GM19438 (cell line): ENCODE measurements at regions not wholly inside any gene's neighbourhood (a gene's known extent, or its start where the extent isn't known, plus 50 kb on each side); places are given as distances from the start of the nearest gene placed in this dataset.
"Not testable (repeated sequence)": the region's sequence is repeated elsewhere in the genome, so short reads cannot be mapped to it uniquely, and the experiment has no call there.

Source experiments
- ATAC-seq: cut with Tn5 transposase; IDR thresholded peaks from one replicate; pipeline ENCODE4 v1.9.1; 2021; ENCODE audit warnings: low read depth; ENCODE audit not compliant: unreplicated experiment

DNA sequence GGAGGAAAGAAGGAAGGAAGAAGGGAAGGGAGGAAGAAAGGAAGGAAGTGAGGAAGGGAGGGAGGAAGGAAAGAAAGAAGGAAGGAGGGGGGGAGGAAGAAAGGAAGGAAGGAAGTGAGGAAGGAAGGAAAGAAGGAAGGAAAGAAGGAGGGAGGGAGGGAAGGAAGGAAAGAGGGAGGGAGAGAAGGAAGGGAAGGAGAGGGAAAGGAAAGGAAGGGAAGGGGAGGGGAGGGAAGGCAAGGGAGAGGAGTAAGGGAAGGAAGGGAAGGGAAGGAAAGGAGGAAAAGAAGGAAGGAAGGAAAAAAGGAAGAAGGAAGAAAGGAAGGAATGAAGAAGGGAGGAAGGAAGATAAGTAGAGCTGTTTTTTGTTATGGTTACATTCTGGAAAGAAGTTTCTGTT is 141.2 kb downstream of the LRRC3B start:
- ATAC-seq, result no peak

- no peak for ATAC-seq
Observed at GRCh38 chr3:26766031-26766430, 143.5 kb downstream of the LRRC3B start.

- no peak for ATAC-seq
Observed at GRCh38 chr3:26768068-26768651, 145.6 kb downstream of the LRRC3B start.

DNA sequence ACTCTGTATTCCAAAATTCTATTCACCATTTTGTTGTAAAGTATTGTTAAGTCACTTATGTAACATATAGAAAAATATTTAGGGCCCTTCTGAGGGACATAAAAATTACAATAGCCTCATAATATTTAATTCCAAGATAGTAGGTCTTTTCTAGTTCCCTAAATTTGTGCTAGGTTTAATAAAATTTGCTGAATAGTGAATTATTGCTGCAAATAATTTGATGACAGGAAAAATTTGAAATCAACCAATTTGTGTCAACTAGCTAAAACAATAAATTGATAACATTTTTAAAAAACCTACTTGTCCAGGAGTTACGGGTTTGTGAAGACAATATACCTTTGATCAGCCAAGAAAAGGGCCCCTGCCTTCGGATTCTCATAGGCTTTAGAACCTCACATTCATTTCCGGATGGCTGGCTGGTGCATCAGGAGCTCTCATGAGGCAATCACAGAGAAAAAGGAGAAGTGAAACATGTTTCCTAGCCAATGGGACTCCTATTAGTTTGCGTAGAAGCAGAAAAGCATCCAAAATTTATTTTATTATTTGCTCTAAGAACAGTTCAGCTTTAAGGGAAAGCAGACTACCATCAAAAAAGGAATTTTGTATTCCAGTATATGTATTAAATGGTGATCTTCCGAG is 177.2 kb downstream of the LRRC3B start:
- ATAC-seq, result no peak

DNA sequence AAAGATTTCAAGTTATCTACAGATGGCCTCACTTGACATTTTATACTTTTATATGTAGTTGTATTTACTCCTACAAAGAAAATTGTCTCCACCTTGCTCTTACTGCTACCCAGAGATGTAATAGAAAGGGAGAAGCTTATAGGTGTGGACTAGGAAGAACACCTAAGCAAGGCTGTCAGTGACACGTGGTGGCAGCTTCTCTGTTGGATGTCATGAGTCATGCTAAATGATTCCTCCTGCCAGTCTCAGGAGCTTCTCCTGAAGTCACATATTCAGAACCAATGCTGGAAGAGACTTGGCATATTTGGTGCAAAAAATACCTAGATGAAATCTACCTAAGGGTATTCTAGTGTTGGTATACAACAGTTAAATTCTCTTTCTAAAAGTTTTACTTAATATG is 184.7 kb downstream of the LRRC3B start:
- ATAC-seq, result no peak

- ATAC-seq, result no peak
Observed at GRCh38 chr3:26825454-26825853, 202.9 kb downstream of the LRRC3B start.

DNA sequence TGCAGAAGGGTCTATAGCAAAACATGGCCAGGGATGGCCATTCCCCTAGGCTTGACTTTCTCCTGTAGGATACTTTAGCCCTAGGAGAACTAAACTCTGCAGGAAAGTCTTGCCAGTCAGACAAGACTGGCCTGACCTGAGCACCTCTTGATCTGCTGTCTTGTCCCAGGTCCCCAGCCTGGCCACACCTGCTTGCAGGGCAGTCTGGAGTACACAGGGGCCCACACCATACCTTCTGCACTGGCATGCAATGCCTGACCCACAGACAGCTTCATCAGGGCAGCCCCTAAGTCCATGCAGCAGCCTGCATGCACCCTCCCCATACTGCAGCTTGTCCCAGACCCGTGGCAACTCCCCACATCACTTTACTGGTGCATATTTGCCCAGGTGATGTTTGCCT is 204.6 kb downstream of the LRRC3B start:
- ATAC-seq, result no peak

DNA sequence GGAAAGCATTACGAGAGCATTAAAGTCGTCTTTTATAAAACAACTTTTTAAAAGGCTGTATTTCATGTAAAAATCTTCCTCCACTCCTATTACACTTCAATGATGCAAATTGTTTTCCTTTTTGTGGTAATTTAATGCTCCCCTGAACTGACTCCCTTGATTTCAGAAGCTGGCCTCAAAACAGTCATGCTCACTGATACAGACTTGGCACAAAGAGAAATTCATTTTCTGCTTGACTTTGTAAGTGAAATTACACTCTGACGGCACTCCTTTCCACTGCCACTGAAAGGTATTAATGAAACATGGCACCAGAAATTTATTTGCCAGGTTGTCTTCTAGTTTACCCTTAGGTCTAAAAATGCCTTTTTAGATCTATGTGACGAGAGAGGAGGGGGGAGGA is 215.5 kb downstream of the LRRC3B start:
- no peak for ATAC-seq

DNA sequence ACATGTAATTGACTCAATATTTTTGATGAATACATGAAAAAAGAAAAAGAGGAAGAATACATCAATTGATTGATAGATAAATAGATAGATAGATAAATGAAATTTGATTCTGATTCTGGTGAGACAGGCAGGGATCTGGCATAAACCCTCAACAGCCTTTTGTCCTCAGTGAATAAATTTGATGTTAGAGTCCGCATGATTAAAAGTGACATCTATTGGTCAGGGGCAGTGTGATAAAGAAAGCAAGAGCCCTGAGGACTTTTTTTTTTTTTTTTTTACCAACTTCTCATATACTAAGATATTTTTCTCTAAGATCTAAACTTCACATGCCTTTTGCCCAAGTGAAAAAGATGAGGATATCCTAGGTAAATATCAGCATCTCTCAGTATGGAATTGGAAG is 216.4 kb downstream of the LRRC3B start:
- ATAC-seq, result no peak

GRCh38 chr3:26840272-26840870 is 217.8 kb downstream of the LRRC3B start:
- ATAC-seq, result no peak

- no peak for ATAC-seq
Observed at GRCh38 chr3:26845194-26845593, 222.6 kb downstream of the LRRC3B start.

GRCh38 chr3:26847680-26848079 is 225.1 kb downstream of the LRRC3B start:
- no peak for ATAC-seq

DNA sequence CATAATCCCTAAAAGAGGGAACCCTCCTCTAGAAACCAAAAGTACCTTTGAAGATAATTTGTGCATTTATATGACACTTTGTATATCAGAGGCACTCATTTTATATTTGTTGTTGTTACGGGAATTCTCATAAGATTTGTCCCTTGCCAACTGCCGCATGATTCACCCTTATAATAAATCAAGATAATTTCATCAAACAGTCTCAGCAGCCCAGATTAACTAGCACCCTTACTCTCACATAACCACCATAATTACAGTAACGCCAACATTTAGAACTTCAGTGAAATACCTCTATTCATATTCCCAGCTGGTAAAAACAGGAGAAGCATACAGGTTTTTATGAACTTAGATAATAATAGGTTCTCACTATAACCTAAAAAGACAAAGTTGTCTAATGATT is 271.9 kb downstream of the LRRC3B start:
- ATAC-seq, result no peak

DNA sequence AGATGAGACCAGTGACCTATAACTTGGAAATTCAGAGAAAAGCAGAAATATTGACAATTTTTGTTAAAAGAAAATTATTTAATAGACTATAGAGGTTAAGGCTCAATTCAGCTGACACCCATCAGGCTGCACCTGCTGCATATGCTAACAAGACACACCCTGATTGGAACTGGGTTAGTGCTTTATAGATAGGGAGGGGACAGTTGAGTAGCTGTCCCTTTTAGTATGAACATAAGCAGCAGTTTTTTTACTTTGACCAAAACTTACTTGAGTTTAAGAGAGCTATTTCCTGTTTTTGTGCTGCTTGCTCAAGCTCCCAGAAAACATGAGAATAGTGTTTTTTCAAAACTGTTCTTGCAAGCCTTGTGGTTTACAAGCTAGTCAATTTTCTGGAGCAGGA is 292.6 kb downstream of the LRRC3B start:
- ATAC-seq, result no peak

GRCh38 chr3:26920646-26921478 is 298.3 kb downstream of the LRRC3B start:
- ATAC-seq, result no peak

DNA sequence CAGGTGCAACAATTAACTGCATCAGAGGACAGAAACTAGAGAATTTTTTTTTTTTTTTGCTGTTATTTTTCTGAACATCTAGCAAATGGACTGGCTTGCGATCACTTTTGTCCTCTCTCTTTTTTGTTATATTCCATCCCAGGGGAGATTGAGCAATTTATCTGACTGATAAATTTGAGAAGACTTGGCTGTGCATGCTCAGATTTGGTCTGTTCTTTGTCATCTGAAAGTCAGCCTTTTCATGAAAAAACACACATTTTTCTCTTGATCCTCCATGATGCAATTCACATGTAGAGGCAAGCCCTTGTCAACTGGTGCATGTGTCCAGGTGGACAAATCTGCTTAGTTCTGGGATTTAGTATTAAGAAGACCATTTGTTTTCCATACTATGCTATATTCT is 309.3 kb downstream of the LRRC3B start:
- ATAC-seq, result no peak

GRCh38 chr3:26932752-26933151 is 310.2 kb downstream of the LRRC3B start:
- ATAC-seq, result no peak

DNA sequence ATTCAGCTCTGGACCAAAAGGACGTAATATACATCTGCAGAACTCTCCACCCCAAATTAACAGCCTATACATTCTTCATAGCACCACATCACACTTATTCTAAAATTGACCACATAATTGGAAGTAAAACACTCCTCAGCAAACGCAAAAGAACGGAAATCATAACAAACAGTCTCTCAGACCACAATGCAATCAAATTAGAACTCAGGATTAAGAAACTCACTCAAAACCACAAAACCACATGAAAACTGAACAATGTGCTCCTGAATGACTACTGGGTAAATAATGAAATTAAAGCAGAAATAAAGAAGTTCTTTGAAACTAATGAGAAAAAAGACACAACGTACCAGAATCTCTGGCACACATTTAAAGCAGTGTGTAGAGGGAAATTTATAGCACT is 322.9 kb downstream of the LRRC3B start:
- not testable (repeated sequence) for ATAC-seq

- no peak for ATAC-seq
Observed at GRCh38 chr3:26960382-26960781, 337.8 kb downstream of the LRRC3B start.

GRCh38 chr3:26962492-26963360 is 340.2 kb downstream of the LRRC3B start:
- peak; percentile 91 for ATAC-seq

- ATAC-seq, result no peak
Observed at GRCh38 chr3:26963361-26963743, 340.8 kb downstream of the LRRC3B start.
